Kidney epithelial cell (primary cell): ENCODE measurements at regions not wholly inside any gene's neighbourhood (a gene's known extent, or its start where the extent isn't known, plus 50 kb on each side); places are given as distances from the start of the nearest gene placed in this dataset.

Experiments
- DNase-seq: peaks from one replicate; pipeline ENCODE4 v3.0.0-alpha.2; 2010; ENCODE audit warnings: low read depth
- H3K27me3 ChIP-seq: 2 replicates; pipeline ENCODE4 v1.6.0; 2011; ENCODE audit warnings: low read length; ENCODE audit not compliant: control insufficient read depth, insufficient read depth
- H3K36me3 ChIP-seq: 2 replicates; pipeline ENCODE4 v1.5.1; 2011; ENCODE audit warnings: low read length; ENCODE audit not compliant: control insufficient read depth, insufficient read depth
- H3K4me3 ChIP-seq: 2 replicates; pipeline ENCODE4 v1.5.1; 2011; ENCODE audit warnings: low read depth, mild to moderate bottlenecking, control low read depth, low read length
- CTCF ChIP-seq: IDR thresholded peaks from 2 replicates; pipeline ENCODE4 v1.5.1; 2011; ENCODE audit warnings: mild to moderate bottlenecking, moderate library complexity, low read length, control low read depth, inconsistent platforms; ENCODE audit not compliant: insufficient read depth, poor library complexity, severe bottlenecking

GRCh38 chr2:128474962-128475361, 156.3 kb upstream of the HS6ST1 start:
- no peak for DNase-seq
- H3K27me3 ChIP-seq: no peaks in the 10 kb centered on the region
- no peak for TF ChIP-seq CTCF
- no peaks in the 10 kb centered on the region for H3K36me3 ChIP-seq
- no peak overlapping the region for H3K4me3 ChIP-seq

GRCh38 chr2:128475427-128476211, 157.0 kb upstream of the HS6ST1 start:
- no peak for DNase-seq
- no peaks in the 10 kb centered on the region for H3K27me3 ChIP-seq
- TF ChIP-seq CTCF: no peak
- H3K4me3 ChIP-seq: no peak overlapping the region
- H3K36me3 ChIP-seq: no peaks in the 10 kb centered on the region

- DNase-seq: no peak
- H3K36me3 ChIP-seq: no peaks in the 10 kb centered on the region
- H3K27me3 ChIP-seq: no peaks in the 10 kb centered on the region
- no peak overlapping the region for H3K4me3 ChIP-seq
- no peak for TF ChIP-seq CTCF
These were observed 158.6 kb upstream of the HS6ST1 start for GRCh38 chr2:128477026-128477820.

- no peak for TF ChIP-seq CTCF
- H3K36me3 ChIP-seq: no peaks in the 10 kb centered on the region
- H3K4me3 ChIP-seq: no peak overlapping the region
- DNase-seq: no peak
- H3K27me3 ChIP-seq: no peaks in the 10 kb centered on the region
These were observed 159.2 kb upstream of the HS6ST1 start for GRCh38 chr2:128477891-128478290.

- H3K36me3 ChIP-seq: no peaks in the 10 kb centered on the region
- no peak overlapping the region for H3K4me3 ChIP-seq
- no peak for TF ChIP-seq CTCF
- no peaks in the 10 kb centered on the region for H3K27me3 ChIP-seq
- no peak for DNase-seq
These were observed 167.3 kb upstream of the HS6ST1 start for GRCh38 chr2:128485761-128486639.
